ENCODE measurements at regions not wholly inside any gene's neighbourhood (a gene's known extent, or its start where the extent isn't known, plus 50 kb on each side); places are given as distances from the start of the nearest gene placed in this dataset.

- no peak for TF ChIP-seq KLF9 (tag by site-specific recombination; IDR thresholded peaks at IDR 0.05; ENCODE audit: low read depth)
- no peak for TF ChIP-seq ZNF157 (tag by site-specific recombination; IDR thresholded peaks at IDR 0.05)
- no peak for TF ChIP-seq ZNF169 (tag by site-specific recombination; IDR thresholded peaks at IDR 0.05)
- no peak for TF ChIP-seq ZBTB48 (tag by site-specific recombination; IDR thresholded peaks at IDR 0.05)
- TF ChIP-seq ZNF280D (tag by site-specific recombination; IDR thresholded peaks at IDR 0.05), result no peak
- TF ChIP-seq ZNF174 (tag by site-specific recombination; IDR thresholded peaks at IDR 0.05), result no peak
- no peak for TF ChIP-seq BCL11A (tag by site-specific recombination; IDR thresholded peaks at IDR 0.05; ENCODE audit: low read depth)
- TF ChIP-seq ZSCAN4 (tag by site-specific recombination; IDR thresholded peaks at IDR 0.05), result no peak
- no peak for TF ChIP-seq ZNF18 (tag by site-specific recombination; IDR thresholded peaks at IDR 0.05)
- no peak for TF ChIP-seq KLF10 (tag by site-specific recombination; IDR thresholded peaks at IDR 0.05)
- no peak for TF ChIP-seq PRDM10 (tag by site-specific recombination; IDR thresholded peaks at IDR 0.05)
- TF ChIP-seq PRDM6 (tag by site-specific recombination; IDR thresholded peaks at IDR 0.05), result no peak
- no peak for TF ChIP-seq TSHZ1 (tag by site-specific recombination; IDR thresholded peaks at IDR 0.05; ENCODE audit: borderline replicate concordance)
- no peak for TF ChIP-seq ZNF341 (tag by site-specific recombination; IDR thresholded peaks at IDR 0.05; ENCODE audit: low read depth)
- TF ChIP-seq ZNF580 (tag by site-specific recombination; IDR thresholded peaks at IDR 0.05), result no peak
- no peak for TF ChIP-seq ZBTB11 (tag by site-specific recombination; conservative IDR thresholded peaks at IDR 0.05; ENCODE audit: low read depth)
- TF ChIP-seq ZNF626 (tag by site-specific recombination; IDR thresholded peaks at IDR 0.05), result no peak
- ChIA-PET POLR2A (no interaction called here), CTCF (no interaction called here)
- H3K4me1 ChIP-seq (ENCODE audit: control insufficient read depth, insufficient read depth, low read length), result no peaks in the 10 kb centered on the region
- no peaks in the 10 kb centered on the region for H3K36me3 ChIP-seq (ENCODE audit: control insufficient read depth in 2 of 2, insufficient read depth in 1 of 2, low read length in 2 of 2)
- H3K27ac ChIP-seq (ENCODE audit: extremely low read depth, low read depth, low read length), result no peak overlapping the region
- no peak overlapping the region for H3K4me3 ChIP-seq (ENCODE audit: low read depth, low read length)
- no peaks in the 10 kb centered on the region for H3K9me3 ChIP-seq (ENCODE audit: control insufficient read depth, insufficient read depth, low read depth, low read length)
Measured at GRCh38 chr14:84998216-84998615, 531.7 kb upstream of the FLRT2 start.
